ENCODE measurements at regions not wholly inside any gene's neighbourhood (a gene's known extent, or its start where the extent isn't known, plus 50 kb on each side); places are given as distances from the start of the nearest gene placed in this dataset.

DNA sequence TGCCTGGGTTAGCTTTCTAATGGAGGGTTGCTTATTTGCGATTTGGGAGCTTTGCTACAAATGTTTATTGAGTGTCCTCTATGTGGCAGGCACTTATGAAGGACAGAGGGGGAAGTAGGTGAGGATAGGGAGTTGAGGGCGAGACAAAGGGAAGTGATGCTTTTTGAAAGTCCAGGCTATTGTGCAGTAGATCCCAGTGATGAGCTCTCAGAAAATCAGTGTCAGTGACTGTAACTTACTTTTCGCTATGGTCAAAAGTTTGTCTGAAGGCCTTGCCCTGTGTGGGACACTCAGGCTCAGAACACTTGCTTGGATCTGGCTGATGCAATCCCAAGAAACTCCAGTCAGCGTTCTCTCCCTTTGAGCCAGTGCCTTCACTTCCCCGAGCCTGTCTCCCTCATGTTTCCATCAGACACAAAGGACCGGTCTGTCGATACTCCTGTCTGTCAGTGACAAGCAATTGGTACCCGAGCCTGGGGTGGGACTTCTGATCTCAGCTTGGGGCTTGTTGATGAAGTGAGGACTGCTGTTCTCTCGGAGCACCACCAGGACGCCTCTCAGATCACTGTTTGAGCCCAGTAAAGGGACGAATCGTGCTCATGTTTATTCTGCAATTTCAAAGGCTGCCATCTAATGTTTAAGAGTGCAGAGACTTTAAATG lies 63.1 kb upstream of the SORCS3 start:
- DNase-seq (ENCODE audit: low spot score) = no peak
- Histone ChIP-seq H3K4me3 (ENCODE audit: low read depth in 1 of 3, low read length in 3 of 3) (no peak overlapping the region), H3K27me3 (ENCODE audit: control insufficient read depth in 4 of 4, insufficient read depth in 4 of 4, low read length in 3 of 4) (no peaks in the 10 kb centered on the region), H3K27ac (ENCODE audit: low read depth in 1 of 2, low read length in 2 of 2) (no peak overlapping the region), H3K36me3 (ENCODE audit: control insufficient read depth in 4 of 4, insufficient read depth in 3 of 4, low read depth in 1 of 4, low read length in 3 of 4) (no peaks in the 10 kb centered on the region), H3K4me1 (ENCODE audit: control insufficient read depth in 4 of 4, insufficient read depth in 4 of 4, low read length in 3 of 4) (peaks cover 2 to 19% (median 10%) of the 10 kb centered on the region in 4 donors), H3K9ac (ENCODE audit: low read depth in 1 of 2, low read length in 2 of 2) (no peak overlapping the region), H3K9me3 (ENCODE audit: control insufficient read depth in 4 of 4, low read length in 3 of 4) (no peaks in the 10 kb centered on the region)
- WGBS = 70% methylated on average over 12 of the region's 12 CpGs
- TF ChIP-seq YY1 (IDR thresholded peaks at IDR 0.05) (no peak), NR2F2 (IDR thresholded peaks at IDR 0.05) (no peak), JUND (IDR thresholded peaks at IDR 0.05) (no peak), HNF4G (IDR thresholded peaks at IDR 0.05) (no peak), FOXA2 (IDR thresholded peaks at IDR 0.05) (no peak)
- TF ChIP-seq, protein P1, sequence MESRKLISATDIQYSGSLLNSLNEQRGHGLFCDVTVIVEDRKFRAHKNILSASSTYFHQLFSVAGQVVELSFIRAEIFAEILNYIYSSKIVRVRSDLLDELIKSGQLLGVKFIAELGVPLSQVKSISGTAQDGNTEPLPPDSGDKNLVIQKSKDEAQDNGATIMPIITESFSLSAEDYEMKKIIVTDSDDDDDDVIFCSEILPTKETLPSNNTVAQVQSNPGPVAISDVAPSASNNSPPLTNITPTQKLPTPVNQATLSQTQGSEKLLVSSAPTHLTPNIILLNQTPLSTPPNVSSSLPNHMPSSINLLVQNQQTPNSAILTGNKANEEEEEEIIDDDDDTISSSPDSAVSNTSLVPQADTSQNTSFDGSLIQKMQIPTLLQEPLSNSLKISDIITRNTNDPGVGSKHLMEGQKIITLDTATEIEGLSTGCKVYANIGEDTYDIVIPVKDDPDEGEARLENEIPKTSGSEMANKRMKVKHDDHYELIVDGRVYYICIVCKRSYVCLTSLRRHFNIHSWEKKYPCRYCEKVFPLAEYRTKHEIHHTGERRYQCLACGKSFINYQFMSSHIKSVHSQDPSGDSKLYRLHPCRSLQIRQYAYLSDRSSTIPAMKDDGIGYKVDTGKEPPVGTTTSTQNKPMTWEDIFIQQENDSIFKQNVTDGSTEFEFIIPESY (IDR thresholded peaks at IDR 0.05) = no peak
- TF ChIP-seq, protein P2, sequence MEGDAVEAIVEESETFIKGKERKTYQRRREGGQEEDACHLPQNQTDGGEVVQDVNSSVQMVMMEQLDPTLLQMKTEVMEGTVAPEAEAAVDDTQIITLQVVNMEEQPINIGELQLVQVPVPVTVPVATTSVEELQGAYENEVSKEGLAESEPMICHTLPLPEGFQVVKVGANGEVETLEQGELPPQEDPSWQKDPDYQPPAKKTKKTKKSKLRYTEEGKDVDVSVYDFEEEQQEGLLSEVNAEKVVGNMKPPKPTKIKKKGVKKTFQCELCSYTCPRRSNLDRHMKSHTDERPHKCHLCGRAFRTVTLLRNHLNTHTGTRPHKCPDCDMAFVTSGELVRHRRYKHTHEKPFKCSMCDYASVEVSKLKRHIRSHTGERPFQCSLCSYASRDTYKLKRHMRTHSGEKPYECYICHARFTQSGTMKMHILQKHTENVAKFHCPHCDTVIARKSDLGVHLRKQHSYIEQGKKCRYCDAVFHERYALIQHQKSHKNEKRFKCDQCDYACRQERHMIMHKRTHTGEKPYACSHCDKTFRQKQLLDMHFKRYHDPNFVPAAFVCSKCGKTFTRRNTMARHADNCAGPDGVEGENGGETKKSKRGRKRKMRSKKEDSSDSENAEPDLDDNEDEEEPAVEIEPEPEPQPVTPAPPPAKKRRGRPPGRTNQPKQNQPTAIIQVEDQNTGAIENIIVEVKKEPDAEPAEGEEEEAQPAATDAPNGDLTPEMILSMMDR (IDR thresholded peaks at IDR 0.05; ENCODE audit: low read depth, low read length, missing input control) = no peak

DNA sequence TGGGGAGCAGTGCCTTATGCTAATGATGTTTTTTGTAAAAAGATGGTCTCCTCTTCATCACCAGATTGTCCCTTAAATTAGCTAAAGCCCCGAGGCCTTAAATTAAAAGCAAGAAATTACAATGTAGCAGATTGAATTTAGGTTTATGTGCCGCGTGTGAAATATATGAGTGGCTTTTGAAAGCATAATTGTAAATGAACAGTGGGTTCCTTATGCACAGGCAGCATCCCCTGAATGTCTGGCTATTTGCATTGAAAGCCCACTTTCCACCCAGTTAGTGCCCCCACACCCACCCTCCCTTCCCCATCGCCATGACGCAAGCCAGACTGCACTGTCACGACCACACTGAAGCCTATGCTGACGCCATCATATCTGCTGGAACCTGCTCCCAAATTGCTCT lies 62.4 kb upstream of the SORCS3 start:
- Histone ChIP-seq H3K27ac (ENCODE audit: low read depth in 1 of 2, low read length in 2 of 2) (no peak overlapping the region), H3K4me3 (ENCODE audit: low read depth in 1 of 3, low read length in 3 of 3) (no peak overlapping the region), H3K9me3 (ENCODE audit: control insufficient read depth in 4 of 4, low read length in 3 of 4) (no peaks in the 10 kb centered on the region), H3K9ac (ENCODE audit: low read depth in 1 of 2, low read length in 2 of 2) (no peak overlapping the region), H3K36me3 (ENCODE audit: control insufficient read depth in 4 of 4, insufficient read depth in 3 of 4, low read depth in 1 of 4, low read length in 3 of 4) (no peaks in the 10 kb centered on the region), H3K4me1 (ENCODE audit: control insufficient read depth in 4 of 4, insufficient read depth in 4 of 4, low read length in 3 of 4) (peaks cover 2 to 18% (median 10%) of the 10 kb centered on the region in 4 donors), H3K27me3 (ENCODE audit: control insufficient read depth in 4 of 4, insufficient read depth in 4 of 4, low read length in 3 of 4) (no peaks in the 10 kb centered on the region)
- TF ChIP-seq, protein P1 (IDR thresholded peaks at IDR 0.05) = no peak
- TF ChIP-seq JUND (IDR thresholded peaks at IDR 0.05) = no peak
- no peak for TF ChIP-seq EGR1 (IDR thresholded peaks at IDR 0.05; ENCODE audit: low read depth in 2 of 2)
- no peak for TF ChIP-seq SP1 (IDR thresholded peaks at IDR 0.05)
- no peak for TF ChIP-seq FOXA2 (IDR thresholded peaks at IDR 0.05)
- TF ChIP-seq, protein P2 (IDR thresholded peaks at IDR 0.05; ENCODE audit: low read depth, low read length, missing input control) = no peak
- TF ChIP-seq FOXA1 (IDR thresholded peaks at IDR 0.05) = no peak
- TF ChIP-seq, protein P3, sequence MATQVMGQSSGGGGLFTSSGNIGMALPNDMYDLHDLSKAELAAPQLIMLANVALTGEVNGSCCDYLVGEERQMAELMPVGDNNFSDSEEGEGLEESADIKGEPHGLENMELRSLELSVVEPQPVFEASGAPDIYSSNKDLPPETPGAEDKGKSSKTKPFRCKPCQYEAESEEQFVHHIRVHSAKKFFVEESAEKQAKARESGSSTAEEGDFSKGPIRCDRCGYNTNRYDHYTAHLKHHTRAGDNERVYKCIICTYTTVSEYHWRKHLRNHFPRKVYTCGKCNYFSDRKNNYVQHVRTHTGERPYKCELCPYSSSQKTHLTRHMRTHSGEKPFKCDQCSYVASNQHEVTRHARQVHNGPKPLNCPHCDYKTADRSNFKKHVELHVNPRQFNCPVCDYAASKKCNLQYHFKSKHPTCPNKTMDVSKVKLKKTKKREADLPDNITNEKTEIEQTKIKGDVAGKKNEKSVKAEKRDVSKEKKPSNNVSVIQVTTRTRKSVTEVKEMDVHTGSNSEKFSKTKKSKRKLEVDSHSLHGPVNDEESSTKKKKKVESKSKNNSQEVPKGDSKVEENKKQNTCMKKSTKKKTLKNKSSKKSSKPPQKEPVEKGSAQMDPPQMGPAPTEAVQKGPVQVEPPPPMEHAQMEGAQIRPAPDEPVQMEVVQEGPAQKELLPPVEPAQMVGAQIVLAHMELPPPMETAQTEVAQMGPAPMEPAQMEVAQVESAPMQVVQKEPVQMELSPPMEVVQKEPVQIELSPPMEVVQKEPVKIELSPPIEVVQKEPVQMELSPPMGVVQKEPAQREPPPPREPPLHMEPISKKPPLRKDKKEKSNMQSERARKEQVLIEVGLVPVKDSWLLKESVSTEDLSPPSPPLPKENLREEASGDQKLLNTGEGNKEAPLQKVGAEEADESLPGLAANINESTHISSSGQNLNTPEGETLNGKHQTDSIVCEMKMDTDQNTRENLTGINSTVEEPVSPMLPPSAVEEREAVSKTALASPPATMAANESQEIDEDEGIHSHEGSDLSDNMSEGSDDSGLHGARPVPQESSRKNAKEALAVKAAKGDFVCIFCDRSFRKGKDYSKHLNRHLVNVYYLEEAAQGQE (IDR thresholded peaks at IDR 0.05) = no peak
- TF ChIP-seq RXRA (IDR thresholded peaks at IDR 0.05) = no peak
- TF ChIP-seq, protein P4, sequence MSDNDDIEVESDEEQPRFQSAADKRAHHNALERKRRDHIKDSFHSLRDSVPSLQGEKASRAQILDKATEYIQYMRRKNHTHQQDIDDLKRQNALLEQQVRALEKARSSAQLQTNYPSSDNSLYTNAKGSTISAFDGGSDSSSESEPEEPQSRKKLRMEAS (IDR thresholded peaks at IDR 0.05) = no peak
- TF ChIP-seq NR2F2 (IDR thresholded peaks at IDR 0.05) = no peak
- TF ChIP-seq HNF4A (conservative IDR thresholded peaks at IDR 0.05) = no peak
- TF ChIP-seq, protein P5, sequence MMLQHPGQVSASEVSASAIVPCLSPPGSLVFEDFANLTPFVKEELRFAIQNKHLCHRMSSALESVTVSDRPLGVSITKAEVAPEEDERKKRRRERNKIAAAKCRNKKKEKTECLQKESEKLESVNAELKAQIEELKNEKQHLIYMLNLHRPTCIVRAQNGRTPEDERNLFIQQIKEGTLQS (IDR thresholded peaks at IDR 0.05) = no peak
- TF ChIP-seq RAD21 (IDR thresholded peaks at IDR 0.05) = no peak
- TF ChIP-seq HNF4G (IDR thresholded peaks at IDR 0.05) = no peak
- TF ChIP-seq TAF1 (conservative IDR thresholded peaks at IDR 0.05) = no peak
- no peak for TF ChIP-seq GABPA (IDR thresholded peaks at IDR 0.05 in 1 of 2, conservative IDR thresholded peaks at IDR 0.05 in 1 of 2)
- no peak for TF ChIP-seq YY1 (IDR thresholded peaks at IDR 0.05)
- WGBS = 88% methylated on average over 7 of the region's 7 CpGs
- DNase-seq (ENCODE audit: low spot score) = no peak

All from liver (tissue), 8 donors.